Body of pancreas (tissue), 4 donors: ENCODE measurements at regions not wholly inside any gene's neighbourhood (a gene's known extent, or its start where the extent isn't known, plus 50 kb on each side); places are given as distances from the start of the nearest gene placed in this dataset.

Experiments used
- CTCF ChIP-seq, 7 experiments: fragments of 450-650 bp in 4 of 7; fragments of 200-600 bp in 3 of 7; sonication (generic) in 3 of 7; IDR thresholded peaks; one replicate each; pipeline ENCODE4 v1.5.1; 2016 to 2019; ENCODE audit warnings: antibody characterized with exemption in 7 of 7
- POLR2A ChIP-seq, 3 donors: fragments of 450-650 bp; IDR thresholded peaks; one replicate each; pipeline ENCODE4 v1.6.1; 2016; ENCODE audit warnings: antibody characterized with exemption in 3 of 3, mild to moderate bottlenecking in 2 of 3

- TF ChIP-seq CTCF (IDR thresholded peaks at IDR 0.05) = no peak
- no peak for TF ChIP-seq POLR2A (IDR thresholded peaks at IDR 0.05)
These were observed 774.3 kb downstream of the TUSC7 start for GRCh38 chr3:117483839-117484238.
